Hepatic stellate cell (primary cell): ENCODE measurements at regions not wholly inside any gene's neighbourhood (a gene's known extent, or its start where the extent isn't known, plus 50 kb on each side); places are given as distances from the start of the nearest gene placed in this dataset.

Experiments
- DNase-seq: peaks from one replicate; pipeline ENCODE4 v3.0.0; 2011; ENCODE audit warnings: low spot score

DNA sequence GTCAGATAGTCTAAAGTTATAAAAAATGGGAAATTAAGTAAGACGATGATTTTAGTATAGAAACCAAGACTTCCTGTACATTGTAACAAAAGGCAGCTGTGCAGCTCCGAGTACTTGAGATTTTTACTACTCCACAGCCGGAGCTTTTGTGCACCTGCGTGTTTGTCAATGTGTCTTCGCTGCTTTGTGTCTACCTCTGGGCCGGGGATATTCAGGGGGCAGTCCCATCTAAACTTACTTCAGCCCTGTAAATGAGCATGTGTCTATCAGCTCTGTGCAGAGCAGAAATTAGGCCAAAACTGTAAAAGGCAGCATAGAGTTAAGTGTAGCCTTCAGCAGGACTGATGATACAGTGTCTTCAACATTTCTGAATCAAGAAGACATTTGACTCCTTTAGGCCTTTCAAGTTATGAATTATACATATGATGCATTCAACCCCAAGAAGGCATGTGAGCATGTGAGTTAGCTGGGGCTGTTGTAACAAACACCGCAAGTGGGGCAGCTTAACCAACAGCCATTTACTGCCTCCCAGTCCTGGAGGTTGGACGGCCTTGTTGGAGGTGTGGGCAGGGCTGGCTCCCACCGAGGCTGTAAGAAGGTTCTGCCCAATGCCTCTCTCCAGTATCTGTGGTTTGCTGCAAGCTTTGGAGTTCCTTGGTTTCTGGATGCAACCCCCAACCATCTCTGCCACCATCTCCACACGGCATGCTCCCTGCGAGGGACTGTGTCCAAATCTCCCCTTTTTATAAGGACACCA lies 191.0 kb upstream of the IRS2 start:
- no peak for DNase-seq

DNA sequence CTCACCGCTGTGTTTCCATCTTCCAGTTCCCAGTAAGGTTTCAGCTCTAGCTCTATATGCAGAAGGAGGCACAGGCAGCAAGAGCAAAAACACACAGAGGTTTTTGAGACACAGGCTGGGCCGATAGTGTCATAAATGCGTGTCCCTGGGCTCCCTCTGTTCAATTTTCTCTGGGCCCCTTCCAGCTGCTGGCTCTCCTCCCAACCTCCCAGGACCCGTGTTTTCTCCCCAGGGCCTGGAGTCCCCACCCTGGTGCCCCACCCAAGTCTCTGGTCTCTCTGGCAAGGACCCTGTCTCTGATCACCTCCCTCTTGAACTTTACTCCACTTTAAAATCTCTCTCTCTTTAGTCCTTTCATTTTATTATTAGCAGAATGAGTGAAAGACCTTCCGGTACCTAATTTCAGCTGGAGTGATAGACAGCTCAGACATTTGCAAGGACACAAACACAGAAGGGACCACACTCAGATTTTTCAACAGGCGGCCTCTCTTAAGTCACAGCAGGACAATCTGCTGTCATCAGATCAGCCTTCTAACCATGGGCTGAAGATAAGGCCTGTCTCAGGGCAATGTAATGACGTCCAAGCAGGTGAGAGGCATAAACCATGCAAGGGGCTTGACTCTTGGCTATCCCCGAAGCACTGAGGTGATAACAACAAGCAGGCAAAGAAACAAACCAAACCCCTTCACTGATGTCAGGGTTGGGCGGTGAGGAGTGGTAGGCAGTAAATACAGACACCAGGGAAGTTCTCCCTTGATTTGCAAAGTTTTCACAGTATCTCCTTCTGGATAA lies 190.0 kb upstream of the IRS2 start:
- DNase-seq, result no peak

- peak; percentile 15 for DNase-seq
These were observed 188.0 kb upstream of the IRS2 start for GRCh38 chr13:109974354-109974753.

DNA sequence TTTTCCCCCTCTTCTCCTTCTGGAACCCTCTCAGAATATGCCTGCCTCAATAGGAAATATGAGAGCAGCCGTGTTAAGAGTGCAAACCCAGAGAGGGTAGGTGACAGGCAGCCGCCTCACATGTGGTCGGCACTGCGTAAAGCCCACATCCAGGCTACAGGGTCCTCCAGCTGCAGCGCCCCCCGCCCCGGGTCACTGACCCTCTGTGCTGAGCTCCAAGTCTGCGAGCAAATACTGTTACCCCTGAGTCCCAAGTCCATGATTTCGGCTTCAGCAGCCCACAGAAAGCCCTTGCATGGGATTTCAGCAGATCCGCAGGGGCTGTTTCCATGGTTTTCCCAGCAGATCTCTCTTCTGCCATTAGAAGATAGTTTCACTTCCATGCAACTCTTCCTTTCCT lies 186.9 kb upstream of the IRS2 start:
- DNase-seq, result no peak

DNA sequence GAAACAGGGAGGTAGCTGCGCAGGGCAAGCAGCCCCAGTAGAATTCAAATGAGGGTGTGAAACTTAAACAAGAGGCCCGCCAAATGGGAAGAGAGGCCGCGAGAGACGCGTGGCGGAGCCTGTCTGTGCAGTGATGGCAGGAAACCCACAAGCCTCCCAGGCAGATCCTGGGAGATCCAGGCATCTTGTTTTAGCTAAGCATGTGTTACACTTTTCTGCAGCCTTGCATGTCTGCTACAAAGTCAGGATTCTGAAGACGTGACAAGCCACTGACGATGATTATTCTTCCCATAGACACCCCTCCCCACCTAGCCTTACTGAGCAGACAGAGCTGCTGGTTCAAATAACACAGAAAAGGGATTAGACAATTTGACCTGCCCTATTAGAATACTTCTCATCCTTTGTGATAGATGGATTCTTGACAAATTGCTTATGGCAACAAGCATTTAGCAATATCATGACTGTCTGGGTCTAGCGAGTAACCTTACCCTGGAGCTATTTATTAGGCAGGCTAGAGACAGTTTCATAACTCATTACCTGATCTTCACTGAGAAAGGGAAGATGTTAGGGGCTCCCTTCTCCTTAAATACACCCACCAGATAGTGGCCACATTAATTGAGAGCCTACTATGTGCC lies 185.2 kb upstream of the IRS2 start:
- no peak for DNase-seq

DNA sequence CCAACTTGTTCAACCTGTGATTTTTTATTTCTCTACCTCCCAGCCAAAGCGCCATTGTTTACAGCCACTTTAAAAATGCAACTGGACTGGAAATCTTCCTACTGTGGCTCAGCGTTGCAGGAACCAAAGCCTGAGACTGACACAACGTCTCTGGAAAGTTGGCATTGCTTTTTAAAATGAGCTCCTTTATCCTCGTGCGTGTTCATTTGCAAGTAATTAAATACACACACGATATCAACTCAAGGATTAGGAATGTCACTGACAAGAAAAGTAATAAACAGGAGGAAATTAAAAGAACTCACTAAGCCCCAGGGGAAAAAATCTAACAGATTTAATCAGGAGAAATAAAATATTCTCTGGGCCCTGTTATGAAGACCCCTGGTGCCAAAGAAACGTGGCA lies 184.6 kb upstream of the IRS2 start:
- no peak for DNase-seq

DNA sequence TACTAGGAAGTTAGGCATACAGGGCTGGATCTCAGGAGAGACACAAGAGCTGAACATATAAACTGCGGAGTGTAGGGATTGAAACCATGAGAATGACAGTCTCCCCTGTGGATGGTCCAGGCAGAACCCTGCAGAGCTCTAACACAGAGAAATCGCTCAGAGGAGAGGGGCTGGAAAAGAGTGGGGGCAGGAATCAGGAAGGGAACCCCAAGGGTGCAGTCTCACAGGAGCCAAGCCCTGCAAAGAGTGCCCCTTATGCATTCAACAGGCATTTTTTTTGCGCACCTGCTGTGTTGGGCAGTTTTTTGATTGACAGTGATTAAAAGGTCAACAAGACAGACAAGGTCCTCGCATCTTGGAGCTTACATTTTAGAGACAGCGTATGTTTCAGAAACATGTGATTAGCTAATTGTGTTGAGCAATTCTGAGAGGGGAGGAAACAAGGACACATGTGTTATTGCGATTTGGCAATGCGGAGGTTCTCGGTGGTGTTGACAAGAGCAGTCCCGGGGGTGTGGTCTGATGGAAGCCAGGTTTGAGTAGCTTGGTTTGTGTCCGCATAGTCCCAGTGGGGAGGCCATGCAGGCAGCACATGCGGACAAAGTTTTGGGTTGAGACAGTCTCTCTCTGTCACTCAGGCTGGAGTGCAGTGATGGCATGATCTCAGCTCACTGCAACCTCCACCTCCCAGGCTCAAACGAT lies 182.6 kb upstream of the IRS2 start:
- no peak for DNase-seq

- DNase-seq, result no peak
These were observed 177.7 kb upstream of the IRS2 start for GRCh38 chr13:109963960-109964563.

- DNase-seq, result no peak
These were observed 177.0 kb upstream of the IRS2 start for GRCh38 chr13:109963384-109963783.

DNA sequence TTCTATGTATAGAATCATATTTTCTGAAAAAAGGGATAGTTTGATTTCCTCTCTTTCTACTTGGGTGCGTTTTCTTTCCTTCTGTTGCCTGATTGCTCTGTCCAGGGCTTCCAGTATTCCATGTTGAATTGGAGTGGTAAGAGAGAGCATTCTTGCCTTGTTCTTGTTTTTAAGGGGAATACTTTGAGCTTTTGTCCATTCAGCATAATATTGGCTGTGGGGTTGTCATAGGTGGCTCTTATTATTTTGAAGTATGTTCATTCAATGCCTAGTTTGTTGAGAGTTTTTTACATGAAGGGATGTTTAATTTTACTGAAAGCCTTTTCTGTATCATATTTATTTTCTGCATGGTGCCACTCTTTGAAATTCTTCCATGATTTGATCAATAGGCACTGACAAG lies 173.5 kb upstream of the IRS2 start:
- DNase-seq, result no peak

GRCh38 chr13:109957875-109958274 lies 171.5 kb upstream of the IRS2 start:
- no peak for DNase-seq

DNA sequence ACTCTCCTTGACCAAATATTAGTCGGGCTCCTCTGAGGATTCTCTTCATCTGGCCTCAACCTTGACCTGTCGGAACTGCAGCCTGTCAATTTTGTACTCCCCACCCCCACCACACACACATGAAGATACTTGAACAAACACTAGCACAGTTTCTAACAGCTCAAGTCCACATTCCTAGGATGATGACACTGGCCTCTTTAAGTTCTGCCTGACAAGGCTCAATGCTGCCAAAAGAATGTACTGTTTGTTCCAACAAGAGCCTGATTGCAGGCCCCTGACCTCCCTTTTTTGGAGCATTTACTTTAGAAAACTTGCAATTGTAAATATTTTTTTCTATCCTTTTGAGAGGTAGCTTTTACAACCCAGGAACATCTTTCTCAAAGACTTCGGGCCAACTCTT lies 169.2 kb upstream of the IRS2 start:
- no peak for DNase-seq

DNA sequence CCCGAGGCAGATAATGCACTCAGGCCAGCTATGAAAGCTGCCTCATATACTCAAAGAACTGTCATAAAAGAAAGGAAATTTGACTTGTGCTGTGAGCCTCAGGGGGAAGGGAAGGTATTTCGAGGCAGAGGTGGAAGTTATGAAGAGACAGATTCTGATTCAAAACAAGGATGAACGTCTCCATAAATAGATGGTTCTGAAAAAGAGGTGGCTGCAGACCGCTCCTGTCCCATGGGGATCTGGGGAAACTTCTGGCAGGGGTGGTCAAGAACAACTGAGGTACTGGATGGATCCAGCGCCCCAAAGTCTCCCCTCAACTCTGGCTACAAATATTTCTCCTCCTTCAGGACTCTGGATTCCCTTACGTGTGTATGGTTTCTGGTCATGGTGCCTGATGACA lies 168.1 kb upstream of the IRS2 start:
- DNase-seq, result no peak

DNA sequence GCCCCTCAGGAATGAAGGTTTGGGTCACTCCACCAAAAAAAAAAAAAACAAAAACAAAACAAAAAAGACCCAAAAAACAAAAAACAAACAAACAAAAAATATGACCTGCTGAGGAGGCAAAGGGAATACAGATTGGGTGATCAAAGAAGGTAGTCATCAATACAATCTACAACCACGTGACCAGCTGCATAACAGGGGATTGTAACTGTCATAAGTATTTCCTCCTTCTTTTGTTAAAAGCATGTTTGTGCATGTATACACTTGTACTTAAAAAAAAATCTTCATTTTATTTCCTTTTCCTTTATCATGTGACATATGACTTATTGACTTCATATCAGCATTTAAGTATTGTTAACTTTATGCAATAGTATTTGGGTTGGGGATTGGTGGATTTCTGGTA lies 165.1 kb upstream of the IRS2 start:
- DNase-seq, result no peak

- DNase-seq, result no peak
These were observed 163.0 kb upstream of the IRS2 start for GRCh38 chr13:109949397-109949796.

GRCh38 chr13:109947006-109947405 lies 160.6 kb upstream of the IRS2 start:
- no peak for DNase-seq

DNA sequence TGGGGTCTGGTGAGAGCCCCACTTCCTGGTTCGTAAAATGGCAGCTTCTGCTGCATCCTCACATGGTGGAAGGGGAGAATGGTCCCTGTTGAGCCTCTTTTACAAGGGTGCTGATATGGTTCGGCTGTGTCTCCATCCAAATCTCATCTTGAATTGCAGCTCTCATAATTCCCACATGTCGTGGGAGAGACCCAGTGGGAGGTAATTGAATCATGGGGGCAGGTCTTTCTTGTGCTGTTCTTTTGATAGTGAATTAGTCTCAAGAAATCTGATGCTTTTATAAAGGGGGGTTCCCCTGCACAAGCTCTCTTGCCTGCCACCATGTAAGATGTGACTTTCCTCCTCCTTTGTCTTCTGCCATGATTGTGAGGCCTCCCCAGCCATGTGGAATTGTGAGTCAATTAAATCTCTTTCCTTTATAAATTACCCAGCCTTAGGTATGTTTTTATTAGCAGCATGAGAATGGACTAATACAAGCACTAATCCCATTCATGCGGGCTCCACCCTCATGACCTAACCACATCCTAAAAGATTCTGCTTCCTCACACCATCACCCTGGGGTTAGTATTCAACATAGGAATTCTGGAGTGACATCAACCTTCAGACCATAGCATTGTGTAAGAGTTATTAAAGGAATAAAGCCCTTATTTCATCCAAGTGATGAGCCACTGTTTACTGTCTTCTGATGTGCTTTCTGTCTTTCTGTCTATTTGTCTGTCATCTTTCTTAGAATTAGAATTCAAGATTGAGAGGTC lies 159.0 kb upstream of the IRS2 start:
- peak; percentile 74 for DNase-seq

GRCh38 chr13:109941951-109942350 lies 155.6 kb upstream of the IRS2 start:
- no peak for DNase-seq

- no peak for DNase-seq
These were observed 154.8 kb upstream of the IRS2 start for GRCh38 chr13:109941221-109941620.

DNA sequence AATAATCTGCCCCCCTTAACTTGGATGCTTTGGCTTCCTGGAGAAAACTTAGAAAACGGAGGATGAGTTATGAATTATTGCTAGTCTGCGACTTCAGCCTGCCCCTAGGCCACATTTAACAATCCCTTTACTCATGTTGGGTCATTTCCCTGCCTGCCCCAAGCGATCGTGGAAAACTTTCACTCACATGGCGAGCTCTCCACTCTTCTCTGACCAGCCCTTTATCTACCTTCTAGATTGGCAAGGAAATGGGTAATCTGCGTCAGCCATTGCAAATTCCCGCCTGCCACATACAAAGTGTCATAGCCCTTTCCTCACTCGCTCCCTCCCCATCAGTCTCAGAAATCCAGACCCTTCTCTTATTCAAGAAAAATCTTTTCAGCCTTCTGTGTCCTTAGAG lies 154.3 kb upstream of the IRS2 start:
- no peak for DNase-seq

DNA sequence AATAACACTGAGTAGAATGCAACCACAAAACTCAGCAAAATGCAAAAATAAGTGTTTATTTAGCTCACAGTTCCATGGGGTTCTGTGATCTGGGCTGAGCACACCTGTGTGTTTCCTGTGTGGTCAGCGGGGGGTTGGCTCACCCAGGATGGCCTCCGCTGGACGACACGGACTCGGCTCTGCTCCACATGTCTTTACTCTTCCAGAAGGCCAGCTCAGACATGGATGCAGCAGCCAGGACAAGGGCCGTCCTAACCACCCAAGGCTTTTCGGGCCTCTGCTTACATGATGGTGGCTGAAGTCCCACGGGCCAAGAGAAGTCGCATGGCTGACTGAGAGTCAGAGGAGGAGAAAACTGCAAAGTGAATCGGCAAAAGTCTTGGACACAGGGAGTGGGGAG lies 153.5 kb upstream of the IRS2 start:
- no peak for DNase-seq
